ENCODE measurements at regions not wholly inside any gene's neighbourhood (a gene's known extent, or its start where the extent isn't known, plus 50 kb on each side); places are given as distances from the start of the nearest gene placed in this dataset.

GRCh38 chr3:179504371-179504770, 53.1 kb upstream of the GNB4 start:
- no peaks in the 10 kb centered on the region for H3K9me1 ChIP-seq (ENCODE audit: insufficient read depth, low read length)
- no peak overlapping the region for H2AK9ac ChIP-seq (replicated peaks; ENCODE audit: low read depth, low read length, poor library complexity)
- ChIA-PET POLR2A (ENCODE audit: unreplicated experiment) (no interaction called here), CTCF (no interaction called here)
- no peak for TF ChIP-seq FOS (IDR thresholded peaks at IDR 0.05; ENCODE audit: low read depth, low read length)
- no peak for TF ChIP-seq RFX5 (IDR thresholded peaks at IDR 0.05; ENCODE audit: low read depth, low read length)
- no peak for TF ChIP-seq SMC3 (IDR thresholded peaks at IDR 0.05; ENCODE audit: low read depth, low read length)
- TF ChIP-seq BHLHE40 (IDR thresholded peaks at IDR 0.05; ENCODE audit: low read depth, low read length), result no peak
- no peak for TF ChIP-seq CEBPB (IDR thresholded peaks at IDR 0.05; ENCODE audit: low read depth, low read length)
- TF ChIP-seq RAD21 (IDR thresholded peaks at IDR 0.05; ENCODE audit: low read length), result no peak
- no peak for TF ChIP-seq USF2 (IDR thresholded peaks at IDR 0.05; ENCODE audit: low read depth, low read length)
- TF ChIP-seq NFE2L2 (IDR thresholded peaks at IDR 0.05; ENCODE audit: low read depth, low read length), result no peak
- no peak for TF ChIP-seq POLR2A (IDR thresholded peaks at IDR 0.05; ENCODE audit: low read depth, low read length)
- TF ChIP-seq ELK1 (IDR thresholded peaks at IDR 0.05; ENCODE audit: borderline replicate concordance, low read depth, low read length), result no peak
- TF ChIP-seq MAZ (IDR thresholded peaks at IDR 0.05; ENCODE audit: borderline replicate concordance, low read depth, low read length), result no peak
- TF ChIP-seq CHD1 (IDR thresholded peaks at IDR 0.05; ENCODE audit: low read depth, low read length), result no peak
- TF ChIP-seq RCOR1 (IDR thresholded peaks at IDR 0.05; ENCODE audit: insufficient replicate concordance, low read length), result no peak
- no peak for TF ChIP-seq MAFK (IDR thresholded peaks at IDR 0.05; ENCODE audit: low read depth, low read length)
- no peak for TF ChIP-seq MXI1 (IDR thresholded peaks at IDR 0.05; ENCODE audit: borderline replicate concordance, low read depth, low read length)
- no peak for TF ChIP-seq CTCF (conservative IDR thresholded peaks at IDR 0.05; ENCODE audit: low read depth, low read length)
- H3K79me1 ChIP-seq (ENCODE audit: low read depth in 1 of 2, low read length in 2 of 2), result no peaks in the 10 kb centered on the region
- no peak overlapping the region for H4K8ac ChIP-seq (ENCODE audit: low read depth in 2 of 2, low read length in 2 of 2)
- H3K4me3 ChIP-seq (ENCODE audit: insufficient read depth, low read depth, low read length), result no peak overlapping the region
- H3K36me3 ChIP-seq (ENCODE audit: control insufficient read depth, insufficient read depth, low read length), result no peaks in the 10 kb centered on the region
- no peak overlapping the region for H4K91ac ChIP-seq (ENCODE audit: insufficient read depth, low read depth, low read length)
- H3K27me3 ChIP-seq (ENCODE audit: control insufficient read depth, insufficient read depth, low read length), result peaks cover 6% of the 10 kb centered on the region
- no peak overlapping the region for H2BK15ac ChIP-seq (ENCODE audit: low read depth, low read length)
- no peak overlapping the region for H2BK120ac ChIP-seq (ENCODE audit: low read depth, low read length)
- no peak overlapping the region for H3K9ac ChIP-seq (ENCODE audit: low read depth, low read length)
- no peaks in the 10 kb centered on the region for H3K9me3 ChIP-seq (ENCODE audit: control insufficient read depth, insufficient read depth, low read length)
- BruUV-seq (replicated peaks), result no TSS peak
- ATAC-seq (ENCODE audit: low read depth) (no peak), DNase-seq (no peak)
- H3K4ac ChIP-seq (ENCODE audit: low read depth, low read length), result no peak overlapping the region
- H4K20me1 ChIP-seq (ENCODE audit: insufficient read depth, low read length), result no peaks in the 10 kb centered on the region
- no peak overlapping the region for H4K5ac ChIP-seq (ENCODE audit: low read depth, low read length)
- no peak overlapping the region for H2BK20ac ChIP-seq (ENCODE audit: low read depth, low read length)
- H3K4me1 ChIP-seq (ENCODE audit: control insufficient read depth, insufficient read depth, low read length), result no peaks in the 10 kb centered on the region
- no peak overlapping the region for H3K4me2 ChIP-seq (ENCODE audit: low read depth, low read length)
- no peak overlapping the region for H3K14ac ChIP-seq (replicated peaks; ENCODE audit: low read depth, low read length)
- 67% methylated on average over 1 of the region's 1 CpG; no CpG with 5 or more reads in 1 of the 2 experiments for WGBS, 2 experiments (ENCODE audit: extremely low coverage in 2 of 2, insufficient read length in 1 of 2)
- H3K18ac ChIP-seq (ENCODE audit: low read depth, low read length), result no peak overlapping the region
- H3K27ac ChIP-seq (ENCODE audit: insufficient read depth, low read length), result no peak overlapping the region
- no peak overlapping the region for H3K56ac ChIP-seq (ENCODE audit: extremely low read depth, insufficient read depth, low read length)
- H2AK5ac ChIP-seq (ENCODE audit: low read depth, low read length), result no peak overlapping the region
- intact Hi-C loops (cut with micrococcal nuclease), result no loop called here
- no peak overlapping the region for H2BK5ac ChIP-seq (ENCODE audit: low read depth, low read length, poor library complexity, severe bottlenecking)
- H3K23ac ChIP-seq (ENCODE audit: low read depth, low read length), result no peak overlapping the region
- H2AFZ ChIP-seq (replicated peaks; ENCODE audit: low read length, poor library complexity), result no peak overlapping the region
- in situ Hi-C loops (cut with MboI; ENCODE audit: low sequenced_read_pairs), result no loop called here
- dilution Hi-C loops (cut with HindIII; ENCODE audit: low sequenced_read_pairs, unreplicated experiment), result no loop called here
